GM04504 (cell line): ENCODE measurements at regions not wholly inside any gene's neighbourhood (a gene's known extent, or its start where the extent isn't known, plus 50 kb on each side); places are given as distances from the start of the nearest gene placed in this dataset.
"Not testable (repeated sequence)": the region's sequence is repeated elsewhere in the genome, so short reads cannot be mapped to it uniquely, and the experiment has no call there.

Experiments used
- DNase-seq: peaks from one replicate; pipeline ENCODE4 v3.0.0-alpha.2; 2012; ENCODE audit warnings: low read depth

DNA sequence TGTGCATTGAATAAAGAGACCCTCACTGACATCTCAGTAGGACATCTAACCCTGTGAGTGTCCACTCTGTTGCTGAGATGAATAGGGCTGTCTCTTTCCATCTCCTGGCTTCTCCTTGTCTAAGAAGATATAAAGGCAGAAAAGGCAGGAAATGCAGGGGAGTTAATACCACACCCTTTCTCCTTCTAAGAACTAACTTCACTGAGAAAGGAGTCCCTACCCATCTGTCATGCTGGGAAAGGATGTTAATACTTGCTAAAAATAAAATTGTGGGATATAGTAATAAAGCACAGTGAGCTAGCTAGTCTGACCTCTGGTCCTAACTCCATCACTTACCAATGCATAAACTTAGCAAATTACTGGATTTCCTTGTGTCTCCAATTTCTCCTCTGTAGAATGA is 213.9 kb upstream of the FIGN start:
- no peak for DNase-seq

DNA sequence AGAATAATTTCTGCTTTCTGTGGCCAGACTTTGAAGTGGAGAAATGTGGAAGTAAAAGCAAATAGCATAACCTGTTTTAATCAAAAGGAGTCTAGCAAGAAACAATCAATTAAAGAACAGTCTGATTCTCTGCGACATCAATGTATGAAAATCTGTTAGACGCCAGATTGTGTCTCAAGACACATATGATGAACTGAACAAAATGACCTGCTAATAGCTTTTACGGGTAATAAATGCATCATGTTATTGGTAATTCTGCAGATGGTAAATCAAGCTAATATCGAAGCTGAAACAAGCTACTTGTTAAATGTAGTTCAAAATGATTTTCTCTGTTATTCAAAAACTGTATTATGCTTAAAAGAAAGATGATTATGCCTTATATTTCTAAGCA is 208.5 kb upstream of the FIGN start:
- DNase-seq = no peak

DNA sequence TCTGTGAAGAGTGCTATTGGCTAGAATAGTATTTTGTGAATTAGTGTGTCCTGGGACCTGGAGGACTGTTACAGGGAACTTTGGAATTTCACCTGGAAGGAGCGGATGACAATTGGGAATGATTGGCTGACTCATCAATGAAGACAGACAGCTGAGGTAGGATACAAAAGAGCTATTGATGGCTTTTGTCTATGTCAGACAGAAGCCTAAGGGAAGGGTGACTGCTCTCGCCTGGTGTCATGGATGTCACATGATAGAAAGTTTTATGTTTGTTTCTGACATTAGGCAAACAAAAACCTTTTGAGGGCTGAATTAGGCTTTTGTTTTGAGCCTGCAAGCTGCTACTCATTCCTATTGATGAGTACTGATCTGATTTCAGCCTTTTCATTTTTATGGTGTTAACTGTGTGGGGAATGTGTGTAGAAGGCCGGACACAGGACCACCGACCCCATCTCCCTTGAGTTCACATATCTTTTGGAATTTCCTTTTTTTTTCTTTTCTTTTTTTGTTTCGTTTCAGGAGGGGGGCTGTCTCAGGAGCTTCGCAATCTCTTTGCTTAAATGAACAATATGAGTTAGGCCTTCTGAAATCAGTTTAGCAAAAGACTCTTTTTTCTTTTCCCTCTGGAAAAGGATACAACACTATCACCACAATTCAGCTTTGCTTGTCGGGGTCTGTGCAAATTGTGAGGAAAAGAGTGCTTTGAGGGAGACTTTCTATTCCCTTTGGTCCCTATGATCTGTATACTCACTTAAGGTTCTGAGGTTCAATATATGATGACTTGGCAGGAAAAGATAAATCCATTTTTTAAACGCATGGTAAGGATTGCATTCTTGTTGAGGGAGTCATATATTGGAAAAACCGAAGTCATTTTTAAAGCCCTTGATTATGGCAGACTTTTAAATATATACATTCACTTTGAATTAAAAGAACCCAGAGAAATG is 207.9 kb upstream of the FIGN start:
- DNase-seq = no peak

DNA sequence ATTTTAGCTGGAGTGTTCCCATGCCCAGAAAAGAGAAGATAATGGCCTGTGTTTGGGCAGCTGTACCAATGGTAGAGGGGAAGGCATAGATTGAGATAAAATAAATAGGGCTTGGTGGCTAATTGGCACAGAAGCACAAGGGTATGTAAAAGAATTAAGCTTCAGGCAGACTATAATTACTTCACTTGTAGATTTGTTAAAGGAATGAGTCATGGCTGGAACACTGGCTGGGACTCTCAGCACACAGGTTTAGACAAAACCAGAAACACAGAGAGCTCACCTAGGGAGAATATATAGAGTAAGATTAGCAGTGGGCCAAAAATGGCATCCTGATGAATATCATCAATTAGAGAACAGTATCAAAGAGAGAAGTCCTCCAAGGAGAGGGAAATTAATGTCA is 198.3 kb upstream of the FIGN start:
- DNase-seq = no peak

DNA sequence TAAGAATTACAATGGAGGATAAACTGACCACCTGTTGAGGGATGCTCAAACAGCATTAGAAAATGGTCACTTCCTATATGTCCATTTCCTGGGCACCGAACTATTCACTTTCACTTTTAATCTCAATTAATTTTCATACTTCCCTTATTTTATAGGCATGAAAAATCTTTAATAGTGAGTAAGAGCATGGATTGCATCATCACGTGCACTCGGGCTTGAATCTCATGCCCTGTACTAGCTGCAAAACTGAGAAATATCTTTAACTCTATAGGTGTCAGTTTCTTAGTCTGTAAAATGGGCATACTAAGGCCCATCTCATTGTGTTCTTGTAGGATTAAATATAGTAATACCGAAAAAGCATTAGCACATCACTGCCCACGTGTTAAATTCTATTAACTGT is 183.9 kb upstream of the FIGN start:
- no peak for DNase-seq

DNA sequence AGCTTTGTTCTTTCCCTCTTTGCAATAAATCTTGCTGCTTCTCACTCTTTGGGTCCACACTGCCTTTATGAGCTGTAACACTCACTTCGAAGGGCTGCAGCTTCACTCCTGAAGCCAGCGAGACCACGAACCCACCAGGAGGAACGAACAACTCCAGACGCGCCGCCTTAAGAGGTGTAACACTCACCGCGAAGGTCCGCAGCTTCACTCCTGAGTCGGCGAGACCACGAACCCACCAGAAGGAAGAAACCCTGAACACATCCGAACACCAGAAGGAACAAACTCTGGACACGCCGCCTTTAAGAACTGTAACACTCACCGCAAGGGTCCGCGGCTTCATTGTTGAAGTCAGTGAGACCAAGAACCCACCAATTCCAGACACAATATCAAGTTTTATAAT is 178.7 kb upstream of the FIGN start:
- DNase-seq = not testable (repeated sequence)

DNA sequence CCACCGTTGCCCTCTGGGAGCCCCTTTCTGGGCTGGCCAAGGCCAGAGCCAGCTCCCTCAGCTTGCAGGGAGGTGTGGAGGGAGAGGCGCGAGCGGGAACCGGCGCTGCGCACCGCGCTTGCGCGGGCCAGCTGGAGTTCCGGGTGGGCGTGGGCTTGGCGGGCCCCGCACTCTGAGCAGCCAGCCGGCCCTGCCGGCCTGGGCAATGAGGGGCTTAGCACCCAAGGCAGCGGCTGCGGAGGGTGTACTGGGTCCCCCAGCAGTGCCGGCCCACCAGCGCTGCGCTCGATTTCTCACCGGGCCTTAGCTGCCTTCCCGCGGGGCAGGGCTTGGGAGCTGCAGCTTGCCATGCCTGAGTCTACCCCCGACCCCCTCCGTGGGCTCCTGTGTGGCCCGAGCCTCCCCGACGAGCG is 177.7 kb upstream of the FIGN start:
- not testable (repeated sequence) for DNase-seq

DNA sequence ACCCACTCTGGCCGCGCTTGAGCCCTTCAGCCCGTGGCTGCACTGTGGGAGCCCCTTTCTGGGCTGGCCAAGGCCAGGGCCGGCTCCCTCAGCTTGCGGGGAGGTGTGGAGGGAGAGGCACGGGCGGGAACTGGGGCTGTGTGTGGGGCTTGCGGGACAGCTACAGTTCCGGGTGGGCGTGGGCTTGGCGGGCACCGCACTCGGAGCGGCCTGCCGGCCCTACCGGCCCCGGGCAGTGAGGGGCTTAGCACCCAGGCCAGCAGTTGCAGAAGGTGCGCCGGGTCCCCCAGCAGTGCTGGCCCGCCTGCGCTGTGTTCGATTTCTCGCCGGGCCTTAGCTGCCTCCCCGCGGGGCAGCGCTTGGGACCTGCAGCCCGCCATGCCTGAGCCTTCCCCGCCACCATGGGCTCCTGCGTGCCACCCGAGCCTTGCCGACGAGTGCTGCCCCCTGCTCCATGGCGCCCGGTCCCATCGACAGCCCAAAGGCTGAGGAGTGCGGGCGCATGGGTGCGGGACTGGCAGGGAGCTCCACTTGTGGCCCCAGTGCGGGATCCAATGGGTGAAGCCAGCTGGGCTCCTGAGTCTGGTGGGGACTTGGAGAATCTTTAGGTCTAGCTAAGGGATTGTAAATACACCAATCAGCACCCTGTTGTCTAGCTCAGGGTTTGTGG is 173.7 kb upstream of the FIGN start:
- DNase-seq = no peak

DNA sequence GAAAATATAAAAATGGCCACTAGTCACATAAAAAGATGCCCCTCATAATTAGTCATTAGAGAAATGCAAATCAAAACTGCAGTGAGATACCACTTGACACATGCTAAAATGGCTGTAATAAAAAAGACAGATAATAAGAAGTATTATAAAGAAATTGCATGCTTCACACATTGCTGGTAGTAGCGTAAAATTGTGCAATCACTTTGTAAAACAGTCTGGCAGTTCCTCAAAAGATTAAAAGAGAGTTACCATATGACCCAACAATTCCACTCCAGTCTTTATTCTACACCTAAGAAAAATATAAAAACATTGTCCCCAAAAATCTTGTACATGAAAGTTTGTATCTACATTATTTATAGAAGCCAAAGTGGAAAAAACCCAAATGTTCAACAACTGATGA is 170.6 kb upstream of the FIGN start:
- no peak for DNase-seq

DNA sequence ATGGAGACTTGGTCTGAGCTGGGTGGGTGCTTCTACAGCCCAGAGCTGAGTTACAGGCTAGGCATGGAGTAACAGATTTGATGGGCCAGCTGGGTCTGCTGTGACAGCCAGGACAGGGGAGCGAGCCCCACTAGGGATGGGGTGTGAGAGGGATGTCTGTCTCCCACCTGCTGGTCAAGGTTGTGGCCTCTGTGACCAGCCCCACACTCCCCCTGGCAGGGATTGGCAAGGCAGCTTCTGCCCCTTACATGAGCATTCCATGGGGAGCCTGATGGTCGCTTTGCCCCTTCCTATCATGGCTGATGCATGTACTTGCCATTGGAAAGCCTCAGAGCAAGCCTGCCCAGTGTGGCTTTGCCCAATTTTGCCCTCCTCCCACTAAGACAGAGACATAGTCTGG is 162.0 kb upstream of the FIGN start:
- DNase-seq = no peak

DNA sequence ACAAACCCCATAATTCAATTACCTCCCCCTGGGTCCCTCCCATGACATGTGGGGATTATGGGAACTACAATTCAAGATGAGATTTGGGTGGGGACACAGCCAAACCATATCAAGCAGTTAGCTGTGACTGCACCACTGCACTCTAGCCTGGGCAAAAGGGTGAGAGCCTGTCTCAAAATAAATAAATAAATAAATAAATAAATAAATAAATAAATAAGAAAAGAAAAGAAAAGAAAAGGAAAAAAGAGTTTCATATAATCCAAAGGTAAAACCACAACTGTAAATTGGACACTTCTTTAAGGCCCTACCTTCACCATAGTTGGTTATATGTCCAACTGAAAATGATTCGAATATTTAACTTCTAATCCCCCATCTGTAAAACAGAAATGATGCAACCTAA is 157.6 kb upstream of the FIGN start:
- not testable (repeated sequence) for DNase-seq

DNA sequence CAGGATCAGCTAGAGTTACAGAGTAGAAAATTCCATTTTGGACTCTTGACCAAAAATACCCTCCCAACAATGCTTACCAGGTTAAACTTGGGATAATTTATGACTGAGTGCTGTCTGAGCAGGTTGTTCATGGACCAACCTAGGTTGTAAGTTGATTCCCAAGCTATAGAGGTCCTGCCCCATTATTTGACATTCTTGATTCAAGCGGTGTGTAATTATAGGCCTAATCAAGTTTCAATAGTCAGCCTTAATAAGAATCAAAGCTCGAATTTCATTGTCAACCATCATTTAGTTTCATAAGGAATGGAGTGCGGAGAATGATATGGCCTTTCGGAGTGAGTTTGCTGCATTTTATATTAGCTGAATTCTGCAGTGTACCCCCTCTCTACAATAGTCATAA is 152.8 kb upstream of the FIGN start:
- DNase-seq = no peak

DNA sequence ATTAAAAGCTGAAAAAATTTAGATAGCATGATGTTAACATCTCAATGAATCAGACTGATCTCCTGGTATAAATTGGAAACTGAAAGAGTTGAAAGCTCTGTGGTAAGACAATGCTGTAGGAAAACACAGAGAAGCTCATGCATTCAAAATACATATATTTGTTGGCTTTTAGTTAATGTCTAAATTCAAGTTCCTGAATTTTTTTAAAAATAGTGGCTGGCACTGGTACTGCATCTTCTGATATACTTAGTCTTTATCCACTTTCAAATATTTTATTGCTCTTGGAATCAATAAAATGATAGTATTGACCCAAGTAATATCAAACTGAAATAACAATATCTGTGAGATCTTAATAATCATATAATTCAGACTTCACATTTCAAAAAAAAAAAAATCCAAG is 151.4 kb upstream of the FIGN start:
- DNase-seq = no peak

DNA sequence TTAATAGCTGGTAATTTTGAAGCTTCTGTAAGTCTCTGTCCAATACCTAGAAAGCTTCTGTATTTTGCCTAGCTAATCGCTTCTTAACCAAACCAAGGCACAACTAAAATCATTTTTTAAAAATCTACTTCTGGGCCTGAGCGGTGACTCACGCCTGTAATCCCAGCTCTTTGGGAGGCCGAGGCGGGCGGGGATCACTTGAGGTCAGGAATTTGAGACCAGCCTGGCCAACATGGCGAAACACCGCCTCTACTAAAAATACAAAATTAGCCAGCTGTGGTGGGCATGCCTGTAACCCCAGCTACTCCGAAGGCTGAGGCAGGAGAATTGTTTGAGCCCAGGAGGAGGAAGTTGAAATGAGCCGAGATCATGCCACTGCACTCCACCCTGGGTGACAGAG is 148.6 kb upstream of the FIGN start:
- no peak for DNase-seq

DNA sequence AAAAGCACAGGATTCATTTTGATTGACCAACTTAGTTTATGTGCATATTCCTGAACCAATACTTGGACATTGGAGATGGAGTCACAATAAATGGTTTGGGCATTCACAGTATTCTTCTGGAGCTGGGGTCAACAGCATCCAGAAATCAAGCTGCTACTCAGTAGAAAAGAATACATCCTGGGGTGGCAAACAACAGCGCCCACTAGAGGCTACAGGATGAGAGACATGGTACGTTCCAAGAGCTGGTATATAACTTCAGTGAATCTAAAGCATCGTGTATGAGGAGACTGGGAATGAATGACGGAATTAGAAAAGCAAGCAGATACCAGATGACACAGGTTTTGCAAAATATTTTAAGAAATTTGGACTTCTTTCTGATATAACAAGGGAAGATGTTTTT is 142.9 kb upstream of the FIGN start:
- DNase-seq = no peak

DNA sequence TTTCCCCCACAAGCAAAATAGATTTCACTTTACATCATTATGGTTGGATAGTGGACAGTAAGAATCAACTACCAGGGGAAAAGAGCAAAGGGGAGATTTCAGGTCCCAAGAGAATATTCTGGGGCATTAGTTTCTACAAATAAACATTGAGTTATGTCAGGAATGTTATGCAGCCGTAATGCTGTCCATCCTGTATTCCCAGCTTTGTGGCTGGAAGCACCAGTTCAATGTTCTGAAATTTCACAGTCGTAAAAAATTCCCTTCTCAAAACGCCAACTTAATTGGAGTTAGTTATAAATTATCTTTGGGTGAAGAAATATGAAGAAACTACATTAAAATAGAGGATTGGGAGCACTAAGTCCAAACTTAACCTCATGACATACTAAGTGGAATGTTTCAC is 141.5 kb upstream of the FIGN start:
- peak; percentile 64 for DNase-seq

DNA sequence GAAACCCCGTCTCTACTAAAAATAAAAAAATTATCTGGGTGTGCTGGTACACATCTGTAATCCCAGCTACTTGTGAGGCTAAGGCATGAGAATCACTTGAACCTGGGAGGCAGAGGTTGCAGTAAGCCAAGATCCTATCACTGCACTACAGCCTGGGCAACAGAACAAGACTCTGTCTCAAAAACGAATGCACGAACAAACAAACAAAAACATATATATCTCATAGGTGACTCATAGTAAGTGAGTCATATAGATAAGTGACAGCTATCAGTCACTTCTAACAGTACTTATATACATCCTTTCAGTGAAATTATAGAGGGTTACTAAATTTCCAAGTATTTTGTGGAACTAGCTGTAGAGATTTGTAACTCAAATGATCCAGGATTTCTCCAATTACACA is 127.3 kb upstream of the FIGN start:
- no peak for DNase-seq

DNA sequence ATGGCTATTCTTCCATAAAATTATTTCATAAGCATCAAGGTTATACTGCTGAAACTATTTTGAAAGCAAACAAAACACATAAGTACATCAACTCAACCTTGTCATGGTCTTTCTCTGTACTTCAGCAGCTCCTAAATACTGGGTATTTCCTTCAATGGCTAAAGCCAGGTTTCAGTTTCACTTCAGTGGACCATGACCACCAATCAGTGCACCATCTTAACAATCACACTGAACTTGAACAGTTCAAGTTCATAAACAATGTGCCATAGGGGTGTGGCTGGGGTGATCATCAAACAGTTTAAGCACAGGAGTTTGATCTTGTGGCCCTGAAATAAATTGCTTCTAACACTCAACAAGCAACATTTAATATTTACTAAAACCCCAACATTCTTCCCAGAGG is 124.1 kb upstream of the FIGN start:
- DNase-seq = no peak

DNA sequence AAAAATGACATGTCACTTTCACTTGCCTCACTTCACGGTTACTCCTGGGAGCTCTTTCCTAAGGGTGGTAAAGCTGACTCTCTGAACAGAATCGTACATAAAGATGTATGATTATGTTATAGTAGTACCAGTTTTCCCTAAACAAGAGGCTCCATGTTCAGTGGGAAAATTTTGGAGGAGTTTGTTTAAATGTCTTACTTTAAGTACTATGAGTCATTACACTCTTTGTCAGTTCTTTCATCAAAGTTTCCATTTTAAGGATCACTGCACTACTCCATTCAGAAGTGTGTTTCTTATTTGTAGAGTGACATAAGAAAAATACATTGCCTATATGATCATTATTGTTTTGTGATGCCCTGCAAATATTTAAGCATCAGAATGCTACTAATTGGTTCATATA is 121.1 kb upstream of the FIGN start:
- no peak for DNase-seq

DNA sequence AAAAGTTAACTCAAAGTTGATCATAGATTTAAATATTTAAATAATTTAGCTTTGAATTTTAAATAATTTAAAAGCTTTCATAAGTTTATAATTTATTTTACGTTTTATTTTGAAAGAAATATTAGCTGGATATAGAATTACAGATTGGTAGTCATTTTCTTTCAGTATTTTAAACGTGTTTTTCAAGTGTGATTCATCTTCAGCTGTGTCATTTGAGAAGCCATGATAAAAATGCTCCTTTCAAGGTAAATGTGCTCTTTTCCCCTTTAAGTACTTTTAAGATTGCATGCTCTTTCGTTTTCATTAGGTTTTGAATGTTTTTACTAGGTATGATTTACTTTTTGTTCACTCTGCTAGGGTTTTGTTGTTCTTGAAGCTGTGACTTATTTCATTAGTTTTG is 116.8 kb upstream of the FIGN start:
- DNase-seq = no peak

DNA sequence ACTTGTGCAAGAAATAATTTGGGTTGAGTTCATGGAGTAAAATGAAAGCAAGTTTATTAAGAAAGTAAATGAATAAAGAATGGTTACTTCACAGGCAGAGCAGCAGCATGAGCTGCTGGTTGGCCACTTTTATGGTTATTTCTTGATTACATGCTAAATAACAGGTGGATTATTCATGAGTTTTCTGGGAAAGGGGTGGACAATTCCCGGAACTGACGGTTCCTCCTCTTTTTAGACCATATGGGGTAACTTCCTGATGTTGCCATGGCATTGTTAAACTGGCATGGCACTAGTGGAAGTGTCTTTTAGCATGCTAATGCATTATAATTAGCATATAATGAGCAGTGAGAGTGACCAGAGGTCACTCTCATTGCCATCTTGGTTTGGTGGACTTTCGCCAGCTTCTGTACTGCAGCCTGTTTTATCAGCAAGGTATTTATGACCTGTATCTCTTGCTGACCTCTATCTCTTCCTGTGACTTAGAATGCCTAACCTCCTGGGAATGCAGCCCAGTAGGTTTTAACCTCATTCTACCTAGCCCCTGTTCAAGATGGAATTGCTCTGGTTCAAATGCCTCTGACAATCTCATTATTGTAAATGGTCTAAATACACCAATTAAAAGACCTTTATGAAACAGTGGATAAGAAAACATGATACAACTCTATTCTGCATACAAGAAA is 114.1 kb upstream of the FIGN start:
- no peak for DNase-seq

DNA sequence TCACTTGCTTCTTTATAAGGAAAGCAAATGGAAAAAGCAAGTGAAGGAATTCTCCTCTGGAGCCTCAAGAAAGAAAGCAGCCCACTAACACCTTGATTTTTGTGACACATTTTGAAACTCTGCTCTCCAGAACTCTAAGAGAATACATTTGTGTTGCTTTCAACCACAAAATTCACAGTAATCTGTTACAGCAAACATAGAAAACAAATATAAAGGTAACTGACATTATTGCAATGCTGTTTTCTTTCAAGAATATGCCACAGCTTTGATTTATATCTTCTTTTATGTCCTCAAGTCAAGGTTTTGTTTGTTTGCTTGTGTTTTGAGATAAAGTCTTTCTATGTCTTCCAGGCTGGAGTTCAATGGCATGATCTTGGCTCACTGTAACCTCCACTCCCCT is 103.1 kb upstream of the FIGN start:
- no peak for DNase-seq

DNA sequence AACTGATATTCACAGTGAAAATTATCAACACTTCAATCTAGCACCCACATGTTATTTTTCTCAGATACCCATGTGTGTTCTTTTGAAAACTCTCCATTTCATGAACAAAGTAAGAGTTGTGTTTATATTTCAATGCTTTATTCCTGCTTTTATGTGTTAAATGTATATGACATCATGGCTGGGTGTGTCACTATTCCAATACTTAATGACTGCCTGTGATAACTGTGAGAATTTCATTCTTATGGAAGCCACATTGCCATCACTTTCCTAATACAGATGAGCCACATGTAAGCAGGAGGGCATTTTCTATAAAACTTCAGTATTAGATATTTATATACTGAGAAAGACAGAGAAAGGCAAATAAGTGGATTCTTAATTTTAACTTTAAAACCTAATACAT is 100.4 kb upstream of the FIGN start:
- no peak for DNase-seq
